ENCODE measurements at regions not wholly inside any gene's neighbourhood (a gene's known extent, or its start where the extent isn't known, plus 50 kb on each side); places are given as distances from the start of the nearest gene placed in this dataset.

GRCh38 chr10:120799849-120800248 is 51.3 kb upstream of the WDR11 start:
- H3K4me1 ChIP-seq (ENCODE audit: control insufficient read depth in 3 of 3, insufficient read depth in 2 of 3, low read depth in 1 of 3, low read length in 2 of 3) = no peaks in the 10 kb centered on the region
- no peak for FAIRE-seq
- 39 to 61% (median 41%) methylated on average over 2 of the region's 2 CpGs for WGBS, 3 donors

GRCh38 chr10:120800528-120801323 is 50.4 kb upstream of the WDR11 start:
- FAIRE-seq = no peak
- no peak for DNase-seq
- Histone ChIP-seq H3K9me3 (ENCODE audit: control insufficient read depth in 2 of 2, insufficient read depth in 1 of 2, low read depth in 1 of 2, low read length in 1 of 2) (no peaks in the 10 kb centered on the region), H3K27ac (ENCODE audit: low read depth in 1 of 3, low read length in 2 of 3) (no peak overlapping the region), H3K36me3 (ENCODE audit: control insufficient read depth in 3 of 3, insufficient read depth in 2 of 3, low read depth in 1 of 3, low read length in 3 of 3) (no peaks in the 10 kb centered on the region), H3K4me3 (ENCODE audit: low read depth in 1 of 3, low read length in 3 of 3) (no peak overlapping the region), H3K27me3 (ENCODE audit: control insufficient read depth in 3 of 3, insufficient read depth in 3 of 3, low read length in 3 of 3) (no peaks in the 10 kb centered on the region), H3K4me1 (ENCODE audit: control insufficient read depth in 3 of 3, insufficient read depth in 2 of 3, low read depth in 1 of 3, low read length in 2 of 3) (no peaks in the 10 kb centered on the region)
- WGBS, 3 donors = 68 to 74% (median 70%) methylated on average over 3 of the region's 3 CpGs

More at GRCh38 chr10:120799849-120800248, 51.3 kb upstream of the WDR11 start:
- Histone ChIP-seq H3K36me3 (ENCODE audit: control insufficient read depth in 3 of 3, insufficient read depth in 2 of 3, low read depth in 1 of 3, low read length in 3 of 3) (no peaks in the 10 kb centered on the region), H3K4me3 (ENCODE audit: low read depth in 1 of 3, low read length in 3 of 3) (no peak overlapping the region), H3K27ac (ENCODE audit: low read depth in 1 of 3, low read length in 2 of 3) (no peak overlapping the region), H3K27me3 (ENCODE audit: control insufficient read depth in 3 of 3, insufficient read depth in 3 of 3, low read length in 3 of 3) (no peaks in the 10 kb centered on the region), H3K9me3 (ENCODE audit: control insufficient read depth in 2 of 2, insufficient read depth in 1 of 2, low read depth in 1 of 2, low read length in 1 of 2) (no peaks in the 10 kb centered on the region)
- DNase-seq = no peak
